Activated CD8-positive, alpha-beta memory T cell treated with anti-CD3 and anti-CD28 coated beads for 4 hours (primary cell): ENCODE measurements at regions not wholly inside any gene's neighbourhood (a gene's known extent, or its start where the extent isn't known, plus 50 kb on each side); places are given as distances from the start of the nearest gene placed in this dataset.

Experiments used
- DNase-seq, 2 donors: peaks; one replicate each; pipeline ENCODE4 v3.0.0-alpha.2; 2020; ENCODE audit warnings: low read depth in 2 of 2

GRCh38 chr4:180054291-180054690 is 2188.9 kb upstream of the TENM3 start:
- DNase-seq: no peak

- DNase-seq: no peak
Observed at GRCh38 chr4:180057299-180057721, 2185.9 kb upstream of the TENM3 start.

GRCh38 chr4:180057891-180058671 is 2185.1 kb upstream of the TENM3 start:
- no peak for DNase-seq

GRCh38 chr4:180058691-180059215 is 2184.4 kb upstream of the TENM3 start:
- no peak for DNase-seq

GRCh38 chr4:180059216-180059881 is 2183.9 kb upstream of the TENM3 start:
- DNase-seq: no peak

GRCh38 chr4:180060159-180060889 is 2182.9 kb upstream of the TENM3 start:
- DNase-seq: no peak

- DNase-seq: no peak
Observed at GRCh38 chr4:180081072-180081471, 2162.1 kb upstream of the TENM3 start.

- DNase-seq: no peak
Observed at GRCh38 chr4:180084561-180084960, 2158.6 kb upstream of the TENM3 start.

GRCh38 chr4:180086480-180087190 is 2156.6 kb upstream of the TENM3 start:
- no peak for DNase-seq

GRCh38 chr4:180098586-180098985 is 2144.6 kb upstream of the TENM3 start:
- DNase-seq: no peak

- DNase-seq: no peak
Observed at GRCh38 chr4:180099957-180100356, 2143.2 kb upstream of the TENM3 start.

- DNase-seq: no peak
Observed at GRCh38 chr4:180100433-180101344, 2142.5 kb upstream of the TENM3 start.

- DNase-seq: no peak
Observed at GRCh38 chr4:180101348-180102083, 2141.7 kb upstream of the TENM3 start.

GRCh38 chr4:180103794-180104193 is 2139.4 kb upstream of the TENM3 start:
- no peak for DNase-seq

- DNase-seq: no peak
Observed at GRCh38 chr4:180105362-180105761, 2137.8 kb upstream of the TENM3 start.

GRCh38 chr4:180106122-180106521 is 2137.1 kb upstream of the TENM3 start:
- DNase-seq: no peak

- DNase-seq: no peak
Observed at GRCh38 chr4:180106997-180107396, 2136.2 kb upstream of the TENM3 start.

GRCh38 chr4:180116840-180117239 is 2126.4 kb upstream of the TENM3 start:
- no peak for DNase-seq

GRCh38 chr4:180120068-180120467 is 2123.1 kb upstream of the TENM3 start:
- DNase-seq: no peak
